ENCODE measurements at regions not wholly inside any gene's neighbourhood (a gene's known extent, or its start where the extent isn't known, plus 50 kb on each side); places are given as distances from the start of the nearest gene placed in this dataset.

- TF ChIP-seq CTCF (IDR thresholded peaks at IDR 0.05; ENCODE audit: unreplicated experiment): no peak
- Mint-ChIP-seq H3K36me3 (ENCODE audit: low read depth, unreplicated experiment) (no peaks in the 10 kb centered on the region), H3K27ac (ENCODE audit: unreplicated experiment) (no peak overlapping the region), H3K27me3 (ENCODE audit: unreplicated experiment) (peaks cover 2% of the 10 kb centered on the region), H3K4me1 (ENCODE audit: unreplicated experiment) (peaks cover 4% of the 10 kb centered on the region), H3K9me3 (ENCODE audit: unreplicated experiment) (no peaks in the 10 kb centered on the region), H3K4me3 (ENCODE audit: unreplicated experiment) (no peak overlapping the region)
- DNase-seq (ENCODE audit: low spot score): no peak
These were observed 404.5 kb upstream of the SMIM21 start for GRCh38 chr18:75831960-75832359.

GRCh38 chr18:75830828-75831227 is 403.3 kb upstream of the SMIM21 start:
- Mint-ChIP-seq H3K4me1 (ENCODE audit: unreplicated experiment) (peaks cover 4% of the 10 kb centered on the region), H3K9me3 (ENCODE audit: unreplicated experiment) (no peaks in the 10 kb centered on the region), H3K36me3 (ENCODE audit: low read depth, unreplicated experiment) (no peaks in the 10 kb centered on the region), H3K27ac (ENCODE audit: unreplicated experiment) (no peak overlapping the region), H3K27me3 (ENCODE audit: unreplicated experiment) (peaks cover 2% of the 10 kb centered on the region), H3K4me3 (ENCODE audit: unreplicated experiment) (no peak overlapping the region)
- no peak for DNase-seq (ENCODE audit: low spot score)
- TF ChIP-seq CTCF (IDR thresholded peaks at IDR 0.05; ENCODE audit: unreplicated experiment): no peak

- H3K36me3 Mint-ChIP-seq (ENCODE audit: low read depth, unreplicated experiment): no peaks in the 10 kb centered on the region
- H3K9me3 Mint-ChIP-seq (ENCODE audit: unreplicated experiment): no peaks in the 10 kb centered on the region
- H3K4me3 Mint-ChIP-seq (ENCODE audit: unreplicated experiment): no peak overlapping the region
- no peak for TF ChIP-seq CTCF (IDR thresholded peaks at IDR 0.05; ENCODE audit: unreplicated experiment)
- H3K4me1 Mint-ChIP-seq (ENCODE audit: unreplicated experiment): peaks cover 4% of the 10 kb centered on the region
- no peak overlapping the region for H3K27ac Mint-ChIP-seq (ENCODE audit: unreplicated experiment)
- H3K27me3 Mint-ChIP-seq (ENCODE audit: unreplicated experiment): no peaks in the 10 kb centered on the region
- DNase-seq (ENCODE audit: low spot score): no peak
These were observed 401.6 kb upstream of the SMIM21 start for GRCh38 chr18:75829091-75829490.

DNA sequence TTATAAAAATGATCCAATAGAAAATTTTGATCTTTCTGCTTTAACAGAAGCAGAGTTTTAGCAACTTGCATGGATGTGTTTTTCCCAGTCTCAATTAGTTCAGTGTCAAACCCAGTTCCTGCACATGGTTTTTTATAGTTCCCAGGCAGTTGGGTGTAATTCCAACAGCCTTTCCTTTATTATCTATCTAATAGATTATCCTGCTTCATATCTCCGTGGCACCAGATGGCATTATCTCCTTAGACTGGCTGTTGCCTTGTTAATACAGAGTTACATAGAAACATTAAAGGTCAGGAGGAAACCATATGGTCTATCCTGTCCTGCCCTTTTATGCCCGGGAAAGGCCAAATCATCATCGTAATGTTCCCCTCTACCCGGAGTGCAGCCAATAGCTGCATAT is 400.9 kb upstream of the SMIM21 start:
- H3K27ac Mint-ChIP-seq (ENCODE audit: unreplicated experiment): no peak overlapping the region
- no peak overlapping the region for H3K4me3 Mint-ChIP-seq (ENCODE audit: unreplicated experiment)
- no peaks in the 10 kb centered on the region for H3K27me3 Mint-ChIP-seq (ENCODE audit: unreplicated experiment)
- no peak for TF ChIP-seq CTCF (IDR thresholded peaks at IDR 0.05; ENCODE audit: unreplicated experiment)
- no peak for DNase-seq (ENCODE audit: low spot score)
- H3K36me3 Mint-ChIP-seq (ENCODE audit: low read depth, unreplicated experiment): no peaks in the 10 kb centered on the region
- H3K9me3 Mint-ChIP-seq (ENCODE audit: unreplicated experiment): no peaks in the 10 kb centered on the region
- no peaks in the 10 kb centered on the region for H3K4me1 Mint-ChIP-seq (ENCODE audit: unreplicated experiment)

DNA sequence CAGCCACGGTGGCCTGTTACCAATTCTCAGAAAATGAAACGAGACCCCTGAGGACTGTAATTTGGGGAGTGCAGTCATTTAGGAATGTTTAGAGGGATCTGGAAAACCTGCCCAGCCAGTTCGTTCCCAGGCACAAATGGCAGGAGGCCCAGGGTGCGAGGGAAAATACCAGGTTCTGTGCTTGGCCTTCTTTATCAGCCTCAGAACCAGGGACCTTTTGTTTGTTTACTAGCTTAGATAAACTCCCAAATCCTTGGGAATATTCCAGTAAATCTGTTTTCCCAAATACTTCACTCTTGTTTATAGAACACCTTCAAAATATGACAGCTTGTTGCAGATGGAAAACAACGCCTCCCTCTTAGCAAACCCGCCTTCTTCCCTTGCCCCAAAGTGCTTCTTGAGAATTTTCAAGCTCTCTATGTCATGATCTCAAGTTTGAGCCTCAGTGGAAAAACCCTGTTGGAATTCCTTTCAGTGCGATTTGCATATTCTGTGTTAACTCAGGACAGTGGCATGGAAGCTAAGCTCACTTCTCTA is 400.3 kb upstream of the SMIM21 start:
- no peak for DNase-seq (ENCODE audit: low spot score)
- Mint-ChIP-seq H3K4me3 (ENCODE audit: unreplicated experiment) (no peak overlapping the region), H3K4me1 (ENCODE audit: unreplicated experiment) (no peaks in the 10 kb centered on the region), H3K27me3 (ENCODE audit: unreplicated experiment) (no peaks in the 10 kb centered on the region), H3K27ac (ENCODE audit: unreplicated experiment) (no peak overlapping the region), H3K36me3 (ENCODE audit: low read depth, unreplicated experiment) (no peaks in the 10 kb centered on the region), H3K9me3 (ENCODE audit: unreplicated experiment) (no peaks in the 10 kb centered on the region)
- no peak for TF ChIP-seq CTCF (IDR thresholded peaks at IDR 0.05; ENCODE audit: unreplicated experiment)

All from endothelial cell (in vitro differentiated cells).